ENCODE measurements at regions not wholly inside any gene's neighbourhood (a gene's known extent, or its start where the extent isn't known, plus 50 kb on each side); places are given as distances from the start of the nearest gene placed in this dataset.
A peak's percentile ranks its signal among the peaks of the same experiment; 100 is the strongest.

DNA sequence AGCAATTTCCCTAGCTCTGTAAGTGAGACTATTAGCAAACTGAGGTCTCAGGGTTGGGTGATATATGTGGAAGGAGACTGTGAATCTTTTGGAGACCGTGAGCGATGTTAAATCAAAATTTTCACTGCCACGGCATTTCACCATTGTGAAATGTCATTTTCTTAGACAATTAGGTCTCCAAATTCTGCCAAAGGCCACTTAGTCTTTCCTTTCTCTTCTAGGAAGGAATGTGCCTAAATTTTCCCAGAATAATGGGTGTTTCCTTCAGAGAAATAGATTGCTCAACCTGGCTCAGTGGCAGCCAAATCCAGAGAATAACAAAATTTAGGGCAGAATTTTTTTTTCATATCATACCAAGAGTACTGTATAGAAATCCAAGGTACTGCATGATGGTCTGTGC, 64.5 kb upstream of the SCEL start:
- no peak overlapping the region for H3K4me3 Mint-ChIP-seq
- no peak overlapping the region for H3K27ac Mint-ChIP-seq (ENCODE audit: unreplicated experiment)
- peaks cover 4% of the 10 kb centered on the region for H3K4me1 Mint-ChIP-seq
- TF ChIP-seq, protein P1, sequence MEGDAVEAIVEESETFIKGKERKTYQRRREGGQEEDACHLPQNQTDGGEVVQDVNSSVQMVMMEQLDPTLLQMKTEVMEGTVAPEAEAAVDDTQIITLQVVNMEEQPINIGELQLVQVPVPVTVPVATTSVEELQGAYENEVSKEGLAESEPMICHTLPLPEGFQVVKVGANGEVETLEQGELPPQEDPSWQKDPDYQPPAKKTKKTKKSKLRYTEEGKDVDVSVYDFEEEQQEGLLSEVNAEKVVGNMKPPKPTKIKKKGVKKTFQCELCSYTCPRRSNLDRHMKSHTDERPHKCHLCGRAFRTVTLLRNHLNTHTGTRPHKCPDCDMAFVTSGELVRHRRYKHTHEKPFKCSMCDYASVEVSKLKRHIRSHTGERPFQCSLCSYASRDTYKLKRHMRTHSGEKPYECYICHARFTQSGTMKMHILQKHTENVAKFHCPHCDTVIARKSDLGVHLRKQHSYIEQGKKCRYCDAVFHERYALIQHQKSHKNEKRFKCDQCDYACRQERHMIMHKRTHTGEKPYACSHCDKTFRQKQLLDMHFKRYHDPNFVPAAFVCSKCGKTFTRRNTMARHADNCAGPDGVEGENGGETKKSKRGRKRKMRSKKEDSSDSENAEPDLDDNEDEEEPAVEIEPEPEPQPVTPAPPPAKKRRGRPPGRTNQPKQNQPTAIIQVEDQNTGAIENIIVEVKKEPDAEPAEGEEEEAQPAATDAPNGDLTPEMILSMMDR (conservative IDR thresholded peaks at IDR 0.05) = no peak
- H3K36me3 Mint-ChIP-seq (ENCODE audit: low read depth) = no peaks in the 10 kb centered on the region
- H3K27me3 Mint-ChIP-seq (ENCODE audit: low read depth) = no peaks in the 10 kb centered on the region
- H3K9me3 Mint-ChIP-seq = peaks cover 3% of the 10 kb centered on the region
- no peak for DNase-seq (ENCODE audit: low read depth, low spot score)

DNA sequence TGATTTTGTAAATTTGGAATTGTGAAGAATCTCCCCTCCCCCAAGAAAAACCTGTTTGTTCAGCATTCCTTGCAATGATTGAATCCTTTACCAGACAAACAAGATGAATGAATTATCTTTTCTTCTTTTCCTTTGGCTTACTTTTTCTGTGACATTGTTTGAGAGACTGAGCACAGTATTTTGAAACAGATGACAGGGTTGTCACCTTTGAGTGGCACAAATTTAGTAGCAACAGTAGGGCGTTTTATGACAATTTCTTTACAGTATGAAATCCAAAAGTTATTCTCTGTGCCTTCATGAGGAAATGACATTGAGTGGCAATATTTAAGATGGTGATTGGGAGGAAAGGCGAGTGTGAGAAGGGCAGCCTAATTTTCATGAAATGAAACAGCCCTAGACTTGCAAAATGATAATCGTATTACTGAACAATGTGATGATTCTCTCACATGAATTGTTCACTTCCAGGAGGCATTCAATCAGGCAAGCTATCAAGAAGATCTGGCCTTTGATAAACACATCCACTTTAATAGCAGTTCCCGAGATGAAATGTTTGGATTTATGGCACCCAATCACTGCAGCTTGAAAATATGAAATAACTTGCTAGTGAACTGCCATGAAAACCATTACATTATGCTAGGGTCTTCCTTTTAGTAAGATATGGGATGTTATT, 68.6 kb upstream of the SCEL start:
- no peak overlapping the region for H3K27ac Mint-ChIP-seq (ENCODE audit: unreplicated experiment)
- no peaks in the 10 kb centered on the region for H3K27me3 Mint-ChIP-seq (ENCODE audit: low read depth)
- peaks cover 11% of the 10 kb centered on the region for H3K4me1 Mint-ChIP-seq
- no peaks in the 10 kb centered on the region for H3K36me3 Mint-ChIP-seq (ENCODE audit: low read depth)
- TF ChIP-seq, protein P1 (conservative IDR thresholded peaks at IDR 0.05) = no peak
- no peak overlapping the region for H3K4me3 Mint-ChIP-seq
- no peaks in the 10 kb centered on the region for H3K9me3 Mint-ChIP-seq
- DNase-seq (ENCODE audit: low read depth, low spot score) = no peak

DNA sequence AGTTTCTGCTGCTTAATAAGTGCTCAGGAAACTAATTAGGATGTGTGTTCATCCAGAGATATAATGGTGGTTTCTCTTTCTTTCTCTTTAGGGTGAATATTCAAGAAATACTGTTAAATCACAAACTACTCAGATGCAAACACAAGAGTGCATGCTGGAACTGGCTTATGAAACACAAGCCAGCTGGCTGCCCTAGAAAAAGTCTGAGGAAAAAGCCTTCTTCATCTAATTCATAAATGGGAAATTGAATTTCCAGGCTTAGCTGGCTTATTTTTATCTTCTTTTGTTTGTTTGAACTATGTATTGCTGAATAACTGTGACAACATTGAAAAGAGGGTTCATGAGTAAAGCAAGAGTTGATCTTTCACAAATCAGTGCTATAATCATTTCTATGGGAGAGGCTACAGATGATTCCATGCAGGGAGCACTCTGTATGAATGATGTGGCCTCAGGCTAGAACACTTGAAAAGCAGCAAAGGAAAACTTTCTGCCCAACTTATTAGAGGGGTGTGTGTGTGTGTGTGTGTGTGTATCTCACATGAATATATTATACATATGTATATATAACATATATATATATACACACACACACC, 69.8 kb upstream of the SCEL start:
- Mint-ChIP-seq H3K27ac (ENCODE audit: unreplicated experiment) (no peak overlapping the region), H3K4me3 (no peak overlapping the region), H3K27me3 (ENCODE audit: low read depth) (no peaks in the 10 kb centered on the region), H3K36me3 (ENCODE audit: low read depth) (no peaks in the 10 kb centered on the region), H3K9me3 (no peaks in the 10 kb centered on the region), H3K4me1 (peaks cover 11% of the 10 kb centered on the region)
- TF ChIP-seq, protein P1 (conservative IDR thresholded peaks at IDR 0.05) = no peak
- no peak for DNase-seq (ENCODE audit: low read depth, low spot score)

DNA sequence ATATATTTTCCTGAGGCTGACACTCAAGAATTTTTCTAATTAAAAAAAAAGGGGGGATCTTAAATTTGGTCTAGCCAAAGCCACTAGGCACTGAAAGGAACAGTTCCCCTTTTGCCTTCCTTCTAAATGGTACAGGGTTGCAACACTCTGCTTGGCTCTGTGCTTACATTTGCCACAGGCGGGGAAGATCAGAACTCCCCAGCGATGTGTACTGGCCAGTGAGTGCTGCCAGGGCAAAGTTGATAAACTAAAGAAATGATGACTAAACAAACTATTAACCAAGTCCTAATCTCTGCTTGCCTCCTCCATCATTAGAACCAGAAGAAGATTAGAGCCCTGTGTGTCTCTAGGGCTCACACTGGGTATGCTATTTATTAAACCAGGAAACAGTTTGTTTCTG, 75.3 kb upstream of the SCEL start:
- peaks cover 26% of the 10 kb centered on the region for H3K4me1 Mint-ChIP-seq
- no peaks in the 10 kb centered on the region for H3K27me3 Mint-ChIP-seq (ENCODE audit: low read depth)
- DNase-seq (ENCODE audit: low read depth, low spot score) = no peak
- H3K4me3 Mint-ChIP-seq = no peak overlapping the region
- H3K9me3 Mint-ChIP-seq = no peaks in the 10 kb centered on the region
- no peak overlapping the region for H3K27ac Mint-ChIP-seq (ENCODE audit: unreplicated experiment)
- no peaks in the 10 kb centered on the region for H3K36me3 Mint-ChIP-seq (ENCODE audit: low read depth)
- TF ChIP-seq, protein P1 (conservative IDR thresholded peaks at IDR 0.05) = no peak

DNA sequence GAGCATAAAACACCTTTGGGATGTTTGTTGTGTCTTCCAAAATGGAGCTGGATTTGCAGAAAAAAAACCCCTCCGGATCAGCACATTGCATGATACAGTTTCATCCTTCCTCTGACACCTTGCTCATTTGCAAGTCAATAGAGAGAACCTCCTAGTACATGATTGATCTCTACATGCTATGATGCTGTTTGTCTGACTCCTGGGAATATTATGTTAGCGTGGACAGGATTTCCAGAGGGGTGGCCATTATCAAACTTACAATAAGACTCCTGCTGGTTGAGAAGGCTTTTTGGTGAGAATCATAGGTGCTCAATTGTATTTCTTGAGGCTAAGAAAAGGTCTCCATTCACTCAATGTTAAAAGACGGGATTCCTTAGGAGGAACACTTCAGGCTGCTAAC, 75.9 kb upstream of the SCEL start:
- no peak for DNase-seq (ENCODE audit: low read depth, low spot score)

More for the DNA sequence above, 75.9 kb upstream of the SCEL start:
- Mint-ChIP-seq H3K36me3 (ENCODE audit: low read depth) (no peaks in the 10 kb centered on the region), H3K27ac (ENCODE audit: unreplicated experiment) (peak overlapping the region; percentile 30), H3K4me3 (no peak overlapping the region), H3K4me1 (peaks cover 26% of the 10 kb centered on the region), H3K9me3 (no peaks in the 10 kb centered on the region), H3K27me3 (ENCODE audit: low read depth) (no peaks in the 10 kb centered on the region)
- TF ChIP-seq, protein P1 (conservative IDR thresholded peaks at IDR 0.05) = no peak

All from neural crest cell (in vitro differentiated cells).